GM12873 (cell line): ENCODE measurements at regions not wholly inside any gene's neighbourhood (a gene's known extent, or its start where the extent isn't known, plus 50 kb on each side); places are given as distances from the start of the nearest gene placed in this dataset.

Experiments
- CTCF ChIP-seq: IDR thresholded peaks from 2 replicates; pipeline ENCODE4 v1.5.1; 2012; ENCODE audit warnings: low read depth, mild to moderate bottlenecking, moderate library complexity, low read length, control low read depth; ENCODE audit not compliant: insufficient read depth; ENCODE audit errors: missing control alignments

GRCh38 chr14:94701861-94702370 is 68.0 kb downstream of the GSC start:
- no peak for TF ChIP-seq CTCF

DNA sequence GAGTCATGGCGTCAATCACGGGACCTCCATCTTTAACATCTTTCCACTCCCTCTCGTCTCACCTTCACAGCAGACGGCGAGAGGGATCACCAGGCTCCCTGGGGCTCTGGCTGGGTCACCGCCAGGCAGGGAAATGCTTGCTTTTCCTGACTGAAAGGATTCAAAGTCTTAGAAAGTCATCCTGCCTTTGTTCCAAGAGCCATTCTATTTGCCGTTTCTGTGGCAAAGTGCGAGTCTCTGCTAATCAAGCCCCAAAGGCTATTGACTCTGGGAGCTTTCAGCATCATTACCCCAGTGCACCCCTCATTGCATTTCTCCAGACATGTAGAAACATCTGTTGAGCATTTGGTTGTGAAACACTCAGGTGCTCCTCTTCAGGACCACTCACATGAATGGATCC is 69.6 kb downstream of the GSC start:
- TF ChIP-seq CTCF: no peak

- TF ChIP-seq CTCF: no peak
Measured at GRCh38 chr14:94699831-94700230, 70.1 kb downstream of the GSC start.

- TF ChIP-seq CTCF: no peak
Measured at GRCh38 chr14:94697773-94698556, 71.9 kb downstream of the GSC start.

GRCh38 chr14:94696518-94696917 is 73.4 kb downstream of the GSC start:
- no peak for TF ChIP-seq CTCF

GRCh38 chr14:94695231-94695630 is 74.7 kb downstream of the GSC start:
- TF ChIP-seq CTCF: no peak

DNA sequence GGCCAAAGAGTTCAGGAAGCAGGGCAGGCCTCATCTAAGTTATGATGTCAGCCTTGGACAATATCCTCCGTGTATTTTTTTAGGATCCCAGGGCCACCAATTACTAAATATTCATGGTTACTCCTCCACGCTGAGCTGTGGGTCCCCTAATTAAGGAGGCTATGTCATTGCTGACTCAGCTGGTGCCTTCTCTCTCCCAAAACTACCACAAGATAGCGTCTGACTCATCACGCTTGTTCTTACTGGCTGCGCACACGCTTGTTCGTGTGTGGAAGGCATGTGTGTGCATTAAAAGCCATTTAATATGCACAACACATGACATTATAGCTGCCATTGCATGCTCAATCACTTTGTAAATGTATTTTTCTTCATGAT is 78.3 kb downstream of the GSC start:
- TF ChIP-seq CTCF: no peak
